GM23338 (cell line): ENCODE measurements at regions not wholly inside any gene's neighbourhood (a gene's known extent, or its start where the extent isn't known, plus 50 kb on each side); places are given as distances from the start of the nearest gene placed in this dataset.

Source experiments
- ATAC-seq: fragments of 200-7000 bp; cut with Tn5 transposase; 3 replicates; pipeline ENCODE4 v1.9.1; 2020
- DNase-seq: peaks from one replicate; pipeline ENCODE4 v3.0.0-alpha.2; 2015; ENCODE audit warnings: low spot score
- H2AFZ ChIP-seq: fragments of 200-600 bp; sonication (generic); 2 replicates; pipeline ENCODE4 v1.8.0; 2016; ENCODE audit warnings: antibody characterized with exemption, mild to moderate bottlenecking, moderate library complexity
- H3F3A ChIP-seq: fragments of 200-600 bp; sonication (generic); replicated peaks from 2 replicates; pipeline ENCODE4 v1.8.0; 2017; ENCODE audit warnings: antibody characterized with exemption, mixed run types, low read depth
- H3K27ac ChIP-seq: fragments of 200-600 bp; sonication (generic); 2 replicates; pipeline ENCODE4 v1.6.1; 2016; ENCODE audit warnings: low read depth
- H3K27me3 ChIP-seq: fragments of 200-600 bp; sonication (generic); 2 replicates; pipeline ENCODE4 v1.8.0; 2016; ENCODE audit warnings: mild to moderate bottlenecking, mixed run types, moderate library complexity; ENCODE audit not compliant: insufficient read depth
- H3K36me3 ChIP-seq: fragments of 200-600 bp; sonication (generic); 2 replicates; pipeline ENCODE4 v1.8.0; 2016; ENCODE audit warnings: mild to moderate bottlenecking; ENCODE audit not compliant: insufficient read depth
- H3K4me1 ChIP-seq: fragments of 200-600 bp; sonication (generic); 2 replicates; pipeline ENCODE4 v1.8.0; 2016; ENCODE audit warnings: mild to moderate bottlenecking, moderate library complexity; ENCODE audit not compliant: insufficient read depth
- H3K4me2 ChIP-seq: fragments of 200-600 bp; sonication (generic); 2 replicates; pipeline ENCODE4 v1.7.1; 2017; ENCODE audit warnings: mixed run types
- H3K4me3 ChIP-seq: fragments of 200-600 bp; sonication (generic); 2 replicates; pipeline ENCODE4 v1.6.1; 2016; ENCODE audit warnings: mixed run types
- H3K79me2 ChIP-seq: fragments of 200-600 bp; sonication (generic); replicated peaks from 2 replicates; pipeline ENCODE4 v1.8.0; 2017; ENCODE audit warnings: mild to moderate bottlenecking; ENCODE audit not compliant: insufficient read depth
- H3K9me2 ChIP-seq: fragments of 200-600 bp; sonication (generic); 2 replicates; pipeline ENCODE4 v1.8.0; 2017; ENCODE audit not compliant: insufficient read depth
- H4K20me1 ChIP-seq: fragments of 200-600 bp; sonication (generic); replicated peaks from 2 replicates; pipeline ENCODE4 v1.8.0; 2017; ENCODE audit warnings: mild to moderate bottlenecking; ENCODE audit not compliant: insufficient read depth
- H3K27ac Mint-ChIP-seq: 2 replicates; pipeline ENCODE4 v1.8.0; 2020; ENCODE audit warnings: inconsistent platforms, mild to moderate bottlenecking, moderate library complexity, mixed read lengths
- H3K27me3 Mint-ChIP-seq: 3 replicates; pipeline ENCODE4 v1.8.0; 2022; ENCODE audit warnings: low read depth, mild to moderate bottlenecking, moderate library complexity, mixed read lengths, inconsistent platforms; ENCODE audit not compliant: insufficient read depth, poor library complexity
- H3K36me3 Mint-ChIP-seq: 3 replicates; pipeline ENCODE4 v1.8.0; 2021; ENCODE audit warnings: low read depth, mild to moderate bottlenecking, inconsistent platforms, moderate library complexity, mixed read lengths
- H3K4me1 Mint-ChIP-seq: 3 replicates; pipeline ENCODE4 v1.8.0; 2020; ENCODE audit warnings: mild to moderate bottlenecking, inconsistent platforms, mixed read lengths
- H3K4me3 Mint-ChIP-seq: 3 replicates; pipeline ENCODE4 v1.8.0; 2021; ENCODE audit warnings: moderate library complexity, mild to moderate bottlenecking, inconsistent platforms, mixed read lengths
- H3K9me3 Mint-ChIP-seq: 3 replicates; pipeline ENCODE4 v1.8.0; 2020; ENCODE audit warnings: moderate library complexity, mild to moderate bottlenecking, inconsistent platforms, mixed read lengths
- CREB1 ChIP-seq: fragments of 250-450 bp; sonication (Bioruptor Pico); IDR thresholded peaks from 2 replicates; pipeline ENCODE4 v1.5.0; 2020; ENCODE audit warnings: low read depth, mild to moderate bottlenecking, moderate library complexity
- CTCF ChIP-seq, 2 experiments: fragments of 200-600 bp in 1 of 2; sonication (generic) in 1 of 2; conservative IDR thresholded peaks; 2 replicates each; pipeline versions ENCODE4 v1.5.1 to v1.6.1; 2016 to 2017; ENCODE audit warnings: antibody characterized with exemption in 2 of 2, low read depth in 2 of 2, mild to moderate bottlenecking in 2 of 2, moderate library complexity in 1 of 2
- ETS1 ChIP-seq: IDR thresholded peaks from 2 replicates; pipeline ENCODE4 v1.6.1; 2016; ENCODE audit warnings: antibody characterized with exemption
- EZH2 ChIP-seq: fragments of 200-600 bp; sonication (generic); IDR thresholded peaks from one replicate; pipeline ENCODE4 v1.8.0; 2017; ENCODE audit warnings: antibody characterized with exemption, mild to moderate bottlenecking, low read depth; ENCODE audit not compliant: unreplicated experiment
- EZH2phosphoT487 ChIP-seq: fragments of 200-600 bp; sonication (generic); IDR thresholded peaks from one replicate; pipeline ENCODE4 v1.8.1; 2018; ENCODE audit warnings: antibody characterized with exemption; ENCODE audit not compliant: unreplicated experiment
- JUNB ChIP-seq: IDR thresholded peaks from one replicate; pipeline ENCODE4 v1.6.1; 2016; ENCODE audit warnings: antibody characterized with exemption; ENCODE audit not compliant: unreplicated experiment
- NANOG ChIP-seq: IDR thresholded peaks from 2 replicates; pipeline ENCODE4 v1.6.1; 2016; ENCODE audit warnings: antibody characterized with exemption, borderline replicate concordance
- POLR2AphosphoS5 ChIP-seq: IDR thresholded peaks from 2 replicates; pipeline ENCODE4 v1.6.1; 2016; ENCODE audit warnings: antibody characterized with exemption, low read depth
- REST ChIP-seq: IDR thresholded peaks from one replicate; pipeline ENCODE4 v1.6.1; 2018; ENCODE audit warnings: antibody characterized with exemption; ENCODE audit not compliant: unreplicated experiment
- STAT1 ChIP-seq: IDR thresholded peaks from one replicate; pipeline ENCODE4 v1.6.1; 2016; ENCODE audit warnings: antibody characterized with exemption; ENCODE audit not compliant: unreplicated experiment
- ZNF114 ChIP-seq: fragments of 250-450 bp; sonication (Bioruptor Pico); IDR thresholded peaks from 2 replicates; pipeline ENCODE4 v1.5.0; 2020; ENCODE audit warnings: mild to moderate bottlenecking, moderate library complexity
- ZNF331 ChIP-seq: fragments of 250-450 bp; sonication (Bioruptor Pico); IDR thresholded peaks from 2 replicates; pipeline ENCODE4 v1.5.0; 2020; ENCODE audit warnings: low read depth, mild to moderate bottlenecking, moderate library complexity
- ZNF462 ChIP-seq: fragments of 250-450 bp; sonication (Bioruptor Pico); IDR thresholded peaks from 2 replicates; pipeline ENCODE4 v1.5.0; 2020; ENCODE audit warnings: mild to moderate bottlenecking, moderate library complexity

- Histone ChIP-seq H3K79me2 (no peaks in the 10 kb centered on the region), H3K4me3 (no peak overlapping the region), H3K27ac (no peak overlapping the region), H3K9me2 (0 out of 2 replicates have a peak, but pooled peaks cover 8% of the 10 kb centered on the region), H3K27me3 (no peaks in the 10 kb centered on the region), H4K20me1 (no peaks in the 10 kb centered on the region), H2AFZ (no peak overlapping the region), H3K4me1 (no peaks in the 10 kb centered on the region), H3K36me3 (no peaks in the 10 kb centered on the region), H3F3A (no peaks in the 10 kb centered on the region), H3K4me2 (no peak overlapping the region)
- Mint-ChIP-seq H3K27me3 (no peaks in the 10 kb centered on the region), H3K27ac (no peak overlapping the region), H3K9me3 (peaks cover 19% of the 10 kb centered on the region), H3K4me3 (no peak overlapping the region), H3K4me1 (peaks cover 4% of the 10 kb centered on the region), H3K36me3 (peaks cover 11% of the 10 kb centered on the region)
- TF ChIP-seq NANOG, result no peak
- TF ChIP-seq CREB1 (CRISPR knock-in tag), result no peak
- no peak for TF ChIP-seq CTCF (conservative IDR thresholded peaks at IDR 0.05; ENCODE audit: low read depth in 2 of 2)
- TF ChIP-seq REST, result no peak
- no peak for TF ChIP-seq EZH2phosphoT487
- TF ChIP-seq ZNF114, result no peak
- TF ChIP-seq JUNB, result no peak
- TF ChIP-seq ZNF462 (CRISPR knock-in tag), result no peak
- TF ChIP-seq STAT1, result no peak
- TF ChIP-seq ZNF331 (CRISPR knock-in tag), result no peak
- no peak for TF ChIP-seq POLR2AphosphoS5
- no peak for TF ChIP-seq ETS1
- TF ChIP-seq EZH2, result no peak
- no peak for ATAC-seq
- no peak for DNase-seq
Observed at GRCh38 chr10:91566115-91566514, 66.8 kb downstream of the PPP1R3C start.
